HepG2 (cell line): ENCODE measurements at regions not wholly inside any gene's neighbourhood (a gene's known extent, or its start where the extent isn't known, plus 50 kb on each side); places are given as distances from the start of the nearest gene placed in this dataset.

ENCODE experiments used
- JUNB ChIP-seq: sonication (generic); formaldehyde crosslinking; IDR thresholded peaks from 2 replicates; pipeline ENCODE4 v1.8.0; 2022; ENCODE audit warnings: missing genetic modification reagents, mild to moderate bottlenecking, borderline replicate concordance
- MTA3 ChIP-seq: sonication (generic); formaldehyde crosslinking; IDR thresholded peaks from 2 replicates; pipeline ENCODE4 v1.4.0; 2020; ENCODE audit warnings: missing genetic modification reagents
- PCBP2 ChIP-seq: fragments of 200-400 bp; formaldehyde crosslinking; optimal IDR thresholded peaks from 2 replicates; pipeline ENCODE3; 2018; ENCODE audit warnings: low read length, low read depth; ENCODE audit not compliant: poor library complexity, severe bottlenecking
- PRPF4 ChIP-seq: fragments of 200-400 bp; formaldehyde crosslinking; IDR thresholded peaks from 2 replicates; pipeline ENCODE4 v1.6.1; 2016; ENCODE audit warnings: low read length, low read depth; ENCODE audit not compliant: poor library complexity, severe bottlenecking
- TRIM24 ChIP-seq: sonication (generic); formaldehyde crosslinking; IDR thresholded peaks from 2 replicates; pipeline ENCODE4 v1.8.0; 2022; ENCODE audit warnings: mild to moderate bottlenecking, missing genetic modification reagents
- USF2 ChIP-seq, 2 experiments: sonication (generic) in 1 of 2; formaldehyde crosslinking in 1 of 2; IDR thresholded peaks; 2 replicates each; pipeline versions ENCODE4 v1.5.1 to v1.6.1; 2011 to 2020; ENCODE audit warnings: borderline replicate concordance in 1 of 2, low read depth in 1 of 2, low read length in 1 of 2, mild to moderate bottlenecking in 1 of 2, missing genetic modification reagents in 1 of 2, moderate library complexity in 1 of 2
- ZNF207 ChIP-seq: fragments of 450-650 bp; IDR thresholded peaks from 2 replicates; pipeline ENCODE4 v1.6.1; 2016; ENCODE audit warnings: antibody characterized with exemption, borderline replicate concordance

DNA sequence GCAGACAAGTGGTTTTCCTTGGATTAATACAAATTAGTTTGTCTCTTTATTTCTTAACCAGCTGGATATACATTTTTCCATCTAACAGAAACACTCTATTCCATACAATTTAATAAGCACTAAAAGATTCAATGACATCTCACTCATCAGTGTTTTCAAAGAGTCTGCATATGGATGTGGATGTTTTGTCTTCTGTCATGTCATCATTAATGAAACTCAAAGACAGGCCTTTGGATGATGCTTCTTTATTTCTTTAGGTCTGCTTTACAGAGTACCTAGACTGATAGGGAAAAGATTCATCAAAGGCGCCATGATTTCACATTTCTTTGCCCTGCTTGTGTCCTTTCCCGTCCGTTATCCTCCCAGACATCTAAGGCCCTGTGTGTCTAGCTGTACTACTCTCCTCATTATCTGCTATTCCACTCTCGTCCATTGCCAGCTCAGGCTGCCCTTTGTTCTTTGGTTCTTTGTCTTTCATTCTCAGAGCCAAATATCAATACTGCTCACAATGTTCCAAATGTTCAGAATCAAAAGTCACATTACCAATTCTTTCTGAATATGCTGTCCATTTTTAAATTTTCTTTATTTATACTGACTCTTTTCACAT, 232.3 kb upstream of the CHAC2 start:
- no peak for TF ChIP-seq TRIM24 (CRISPR knock-in tag)
- no peak for TF ChIP-seq MTA3 (CRISPR knock-in tag)
- TF ChIP-seq PCBP2, result no peak
- TF ChIP-seq USF2 (IDR thresholded peaks at IDR 0.05; ENCODE audit: low read depth, low read length), result no peak
- TF ChIP-seq USF2 (CRISPR knock-in tag; IDR thresholded peaks at IDR 0.05; ENCODE audit: borderline replicate concordance), result no peak
- TF ChIP-seq PRPF4, result no peak
- TF ChIP-seq JUNB (CRISPR knock-in tag), result no peak
- TF ChIP-seq ZNF207, result no peak
